OCI-LY3 (cell line): ENCODE measurements at regions not wholly inside any gene's neighbourhood (a gene's known extent, or its start where the extent isn't known, plus 50 kb on each side); places are given as distances from the start of the nearest gene placed in this dataset.
"Not testable (repeated sequence)": the region's sequence is repeated elsewhere in the genome, so short reads cannot be mapped to it uniquely, and the experiment has no call there.

Experiments used
- H2AFZ ChIP-seq: fragments of 200-600, 300-600 bp; shearing (Covaris generic); 2 replicates; pipeline ENCODE4 v1.6.0; 2014; ENCODE audit warnings: antibody characterized with exemption, low read depth, low read length
- H3K27ac ChIP-seq: fragments of 200-600, 300-600 bp; sonication (generic); 2 replicates; pipeline ENCODE4 v1.5.1; 2014; ENCODE audit warnings: mild to moderate bottlenecking, low read length, moderate library complexity, mixed read lengths
- H3K27me3 ChIP-seq: fragments of 200-600, 300-600 bp; sonication (generic); 2 replicates; pipeline ENCODE4 v1.6.1; 2014; ENCODE audit warnings: low read depth, low read length, mixed read lengths
- H3K36me3 ChIP-seq: fragments of 200-600, 300-600 bp; sonication (generic); replicated peaks from 2 replicates; pipeline ENCODE3; 2014; ENCODE audit warnings: low read depth, low read length, mixed read lengths
- H3K4me1 ChIP-seq: fragments of 300-600, 200-600 bp; sonication (generic); 2 replicates; pipeline ENCODE4 v1.6.1; 2014; ENCODE audit warnings: low read length, mixed read lengths
- H3K4me2 ChIP-seq: fragments of 200-600, 300-600 bp; sonication (generic); 2 replicates; pipeline ENCODE4 v1.6.1; 2014; ENCODE audit warnings: low read length, mixed read lengths
- H3K4me3 ChIP-seq: fragments of 300-600, 200-600 bp; sonication (generic); 2 replicates; pipeline ENCODE4 v1.5.1; 2014; ENCODE audit warnings: antibody characterized with exemption, mild to moderate bottlenecking, low read length, moderate library complexity
- H3K79me2 ChIP-seq: fragments of 300-600, 200-600 bp; shearing (Covaris generic); 2 replicates; pipeline ENCODE4 v1.6.1; 2014; ENCODE audit warnings: mild to moderate bottlenecking, low read length, mixed read lengths
- H3K9ac ChIP-seq: fragments of 300-600, 200-600 bp; shearing (Covaris generic); 2 replicates; pipeline ENCODE4 v1.6.0; 2014; ENCODE audit warnings: mild to moderate bottlenecking, low read length, moderate library complexity
- H3K9me3 ChIP-seq: fragments of 200-600, 300-600 bp; shearing (Covaris generic); 2 replicates; pipeline ENCODE4 v1.6.1; 2014; ENCODE audit warnings: low read length, mixed read lengths; ENCODE audit not compliant: insufficient read depth
- H4K20me1 ChIP-seq: fragments of 200-600, 300-600 bp; sonication (generic); 2 replicates; pipeline ENCODE4 v1.6.1; 2016; ENCODE audit warnings: low read length, mixed read lengths; ENCODE audit not compliant: insufficient read depth
- EZH2phosphoT487 ChIP-seq: fragments of 200-600 bp; shearing (Covaris generic); IDR thresholded peaks from 2 replicates; pipeline ENCODE4 v1.6.1; 2018; ENCODE audit warnings: antibody characterized with exemption, mixed run types, low read depth
- TF ChIP-seq, protein P1 (sequence below): fragments of 200-600, 300-600 bp; sonication (generic); IDR thresholded peaks from 2 replicates; pipeline ENCODE4 v1.5.1; 2014; ENCODE audit warnings: antibody characterized with exemption, low read length, low read depth

DNA sequence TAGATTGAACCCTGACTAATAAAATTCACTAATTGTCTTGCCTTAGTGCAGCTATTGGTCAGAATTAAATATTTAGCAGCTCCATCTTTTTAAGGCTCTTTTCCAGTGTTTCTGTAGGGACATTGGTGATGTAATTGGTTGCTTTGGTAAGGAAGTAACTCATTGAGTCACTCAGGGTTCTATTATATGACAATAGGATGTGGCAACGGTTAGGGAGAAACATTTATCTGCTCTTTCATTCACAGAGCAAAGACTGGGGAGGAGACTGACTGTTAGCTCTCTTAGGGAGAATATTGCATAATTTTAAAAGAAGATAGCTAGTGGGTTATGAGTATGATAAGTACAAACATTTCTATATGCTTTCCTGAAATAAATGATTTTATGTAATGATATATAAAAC lies 616.5 kb downstream of the TRHDE start:
- H3K27me3 ChIP-seq, result no peaks in the 10 kb centered on the region
- H3K9ac ChIP-seq, result no peak overlapping the region

DNA sequence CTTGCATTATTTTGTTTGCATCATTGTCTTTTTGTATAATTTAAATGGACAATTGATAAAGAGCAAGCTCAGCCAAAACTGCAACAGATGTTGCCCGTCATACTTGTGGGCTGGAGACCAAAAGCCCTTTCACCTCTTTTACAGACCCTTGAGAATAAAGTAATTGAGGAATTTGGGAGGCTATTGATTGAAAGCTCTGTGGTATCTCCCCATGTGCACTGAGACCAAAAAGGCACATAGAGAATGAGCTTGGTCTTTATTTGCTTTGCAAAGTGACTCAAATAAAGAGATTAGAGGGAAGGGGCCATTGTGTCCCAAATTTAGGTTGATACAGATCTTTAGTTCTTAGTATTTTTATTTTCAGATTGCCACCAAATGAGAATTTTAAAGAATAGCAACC lies 617.6 kb downstream of the TRHDE start:
- Histone ChIP-seq H2AFZ (no peak overlapping the region), H3K79me2 (no peaks in the 10 kb centered on the region), H3K36me3 (no peaks in the 10 kb centered on the region), H3K9me3 (no peaks in the 10 kb centered on the region), H3K27ac (no peak overlapping the region), H4K20me1 (no peaks in the 10 kb centered on the region), H3K4me1 (no peaks in the 10 kb centered on the region), H3K9ac (no peak overlapping the region), H3K4me2 (no peak overlapping the region), H3K27me3 (no peaks in the 10 kb centered on the region), H3K4me3 (no peak overlapping the region)
- TF ChIP-seq, protein P1, sequence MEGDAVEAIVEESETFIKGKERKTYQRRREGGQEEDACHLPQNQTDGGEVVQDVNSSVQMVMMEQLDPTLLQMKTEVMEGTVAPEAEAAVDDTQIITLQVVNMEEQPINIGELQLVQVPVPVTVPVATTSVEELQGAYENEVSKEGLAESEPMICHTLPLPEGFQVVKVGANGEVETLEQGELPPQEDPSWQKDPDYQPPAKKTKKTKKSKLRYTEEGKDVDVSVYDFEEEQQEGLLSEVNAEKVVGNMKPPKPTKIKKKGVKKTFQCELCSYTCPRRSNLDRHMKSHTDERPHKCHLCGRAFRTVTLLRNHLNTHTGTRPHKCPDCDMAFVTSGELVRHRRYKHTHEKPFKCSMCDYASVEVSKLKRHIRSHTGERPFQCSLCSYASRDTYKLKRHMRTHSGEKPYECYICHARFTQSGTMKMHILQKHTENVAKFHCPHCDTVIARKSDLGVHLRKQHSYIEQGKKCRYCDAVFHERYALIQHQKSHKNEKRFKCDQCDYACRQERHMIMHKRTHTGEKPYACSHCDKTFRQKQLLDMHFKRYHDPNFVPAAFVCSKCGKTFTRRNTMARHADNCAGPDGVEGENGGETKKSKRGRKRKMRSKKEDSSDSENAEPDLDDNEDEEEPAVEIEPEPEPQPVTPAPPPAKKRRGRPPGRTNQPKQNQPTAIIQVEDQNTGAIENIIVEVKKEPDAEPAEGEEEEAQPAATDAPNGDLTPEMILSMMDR, result no peak
- TF ChIP-seq EZH2phosphoT487, result no peak

More for the DNA sequence above, 616.5 kb downstream of the TRHDE start:
- Histone ChIP-seq H4K20me1 (no peaks in the 10 kb centered on the region), H3K9me3 (no peaks in the 10 kb centered on the region), H3K4me1 (no peaks in the 10 kb centered on the region), H3K4me2 (no peak overlapping the region), H3K36me3 (no peaks in the 10 kb centered on the region), H3K79me2 (no peaks in the 10 kb centered on the region), H3K27ac (no peak overlapping the region), H2AFZ (no peak overlapping the region), H3K4me3 (no peak overlapping the region)
- no peak for TF ChIP-seq EZH2phosphoT487
- TF ChIP-seq, protein P1, result no peak

DNA sequence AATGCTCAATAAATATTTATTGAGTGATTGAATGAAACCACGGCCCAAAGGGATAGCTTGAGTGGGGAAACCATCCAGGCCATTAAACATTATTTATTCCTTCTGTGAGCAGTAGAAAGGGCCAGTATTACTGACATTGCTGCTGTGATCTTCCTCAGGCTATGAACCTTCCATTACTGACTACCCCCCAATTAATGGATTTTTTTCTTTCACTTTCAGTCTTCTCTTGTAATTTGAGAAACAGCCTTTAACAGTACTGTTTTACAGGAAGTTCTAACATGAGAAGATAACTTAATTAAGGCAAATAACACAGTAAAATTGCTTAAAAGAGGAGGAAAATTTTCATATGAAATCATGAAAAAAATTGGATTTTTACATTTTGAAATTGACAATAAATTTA lies 629.5 kb downstream of the TRHDE start:
- no peaks in the 10 kb centered on the region for H4K20me1 ChIP-seq
- H3K36me3 ChIP-seq, result no peaks in the 10 kb centered on the region
- peak overlapping the region; percentile 8; the same call in 1 of the 2 replicates for H3K4me3 ChIP-seq
- H2AFZ ChIP-seq, result 0 out of 2 replicates have a peak overlapping the region, but pooled peaks have one; percentile 26
- no peaks in the 10 kb centered on the region for H3K79me2 ChIP-seq
- H3K4me2 ChIP-seq, result peak overlapping the region; percentile 26
- no peaks in the 10 kb centered on the region for H3K9me3 ChIP-seq
- TF ChIP-seq, protein P1, result no peak
- TF ChIP-seq EZH2phosphoT487, result no peak
- no peak overlapping the region for H3K27ac ChIP-seq
- H3K9ac ChIP-seq, result no peak overlapping the region
- no peaks in the 10 kb centered on the region for H3K4me1 ChIP-seq
- H3K27me3 ChIP-seq, result no peaks in the 10 kb centered on the region

DNA sequence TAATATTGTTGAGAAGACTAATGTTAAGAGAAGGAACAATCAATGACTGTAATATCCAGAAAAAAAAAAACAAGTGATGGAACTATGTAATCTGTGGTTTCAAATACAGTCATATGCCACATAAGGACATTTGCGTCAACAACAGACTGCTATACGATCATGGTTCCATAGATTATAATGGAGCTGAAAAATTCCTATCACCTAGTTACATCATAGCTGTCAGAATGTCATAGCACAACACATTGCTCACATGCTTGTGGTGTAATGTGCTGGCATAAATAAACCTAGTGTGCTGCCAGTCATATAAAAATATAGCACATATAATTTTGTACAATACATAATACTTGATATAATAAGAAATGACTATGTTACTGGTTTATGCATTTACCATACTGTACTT lies 653.5 kb downstream of the TRHDE start:
- Histone ChIP-seq H3K9me3 (no peaks in the 10 kb centered on the region), H2AFZ (no peak overlapping the region), H3K79me2 (no peaks in the 10 kb centered on the region), H3K27ac (no peak overlapping the region), H3K27me3 (no peaks in the 10 kb centered on the region), H4K20me1 (no peaks in the 10 kb centered on the region), H3K9ac (no peak overlapping the region), H3K4me3 (no peak overlapping the region), H3K4me2 (no peak overlapping the region), H3K36me3 (no peaks in the 10 kb centered on the region), H3K4me1 (no peaks in the 10 kb centered on the region)
- TF ChIP-seq, protein P1, result no peak

DNA sequence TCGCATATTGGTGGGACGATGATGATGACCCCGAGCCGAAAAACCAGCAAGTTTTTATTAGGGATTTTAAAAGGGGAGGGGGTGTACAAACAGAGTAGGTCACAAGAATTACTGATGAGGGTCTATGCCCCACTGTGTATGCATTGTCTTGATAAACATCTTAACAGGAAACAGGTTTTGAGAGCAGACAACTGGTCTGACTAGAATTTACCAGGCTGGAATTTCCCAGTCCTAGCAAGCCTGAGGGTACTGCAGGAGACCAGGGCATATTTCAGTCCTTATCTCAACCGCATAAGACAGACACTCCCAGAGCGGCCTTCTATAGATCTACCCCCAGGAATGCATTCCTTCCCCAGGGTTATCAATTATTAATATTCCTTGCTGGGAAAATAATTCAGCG lies 659.7 kb downstream of the TRHDE start:
- H3K36me3 ChIP-seq, H3K79me2 ChIP-seq, H3K27ac ChIP-seq, H3K4me2 ChIP-seq, H3K9ac ChIP-seq, H4K20me1 ChIP-seq, H2AFZ ChIP-seq, H3K4me3 ChIP-seq, H3K4me1 ChIP-seq, H3K9me3 ChIP-seq, H3K27me3 ChIP-seq: not testable (repeated sequence)
